Stimulated activated CD4-positive, alpha-beta T cell treated with anti-CD3 and anti-CD28 coated beads, Interleukin-12 subunit alpha, Interleukin-12 subunit beta, amount 100 ng/mL, for 4 hours (primary cell): ENCODE measurements at regions not wholly inside any gene's neighbourhood (a gene's known extent, or its start where the extent isn't known, plus 50 kb on each side); places are given as distances from the start of the nearest gene placed in this dataset.

Source experiments
- DNase-seq: peaks from one replicate; pipeline ENCODE4 v3.0.0-alpha.2; 2020

GRCh38 chr6:129967427-129967826 is 51.0 kb upstream of the L3MBTL3 start:
- no peak for DNase-seq

DNA sequence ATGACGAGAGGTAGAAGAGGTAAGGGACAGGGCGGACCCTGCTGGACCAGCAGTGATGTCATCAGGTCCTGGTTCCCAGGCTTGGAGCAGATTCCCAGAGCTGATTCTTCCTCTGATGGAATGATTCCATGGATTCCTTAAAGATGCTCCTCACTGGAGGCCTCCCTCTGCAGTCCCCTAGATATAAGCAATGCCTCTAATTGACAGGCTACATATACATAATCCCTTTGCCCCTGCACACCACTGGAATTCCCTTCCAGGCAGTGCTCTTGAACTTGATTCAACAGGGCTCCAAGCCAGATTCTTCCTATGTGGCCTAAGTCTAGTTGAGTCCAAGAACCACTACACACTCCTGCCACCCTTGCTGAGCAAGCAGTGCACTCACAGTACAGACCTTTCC is 52.3 kb upstream of the L3MBTL3 start:
- no peak for DNase-seq

DNA sequence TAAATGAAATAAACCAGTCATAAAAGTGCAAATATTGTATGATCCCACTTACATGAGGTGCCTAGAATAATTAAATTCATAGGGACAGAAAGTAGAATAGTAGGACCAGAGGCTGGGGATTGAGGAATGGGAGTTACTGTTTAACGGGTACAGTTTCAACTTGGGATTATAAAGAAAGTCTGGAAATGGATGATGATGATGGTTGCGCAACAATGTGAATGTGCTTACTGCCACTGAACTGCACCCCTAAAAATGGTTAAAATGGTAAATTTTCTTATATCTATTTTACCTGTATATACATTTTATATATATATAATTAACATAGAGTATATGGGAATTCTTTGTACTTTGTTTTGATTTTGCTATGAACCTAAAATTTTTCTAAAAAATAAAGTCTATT is 53.3 kb upstream of the L3MBTL3 start:
- no peak for DNase-seq

GRCh38 chr6:129959358-129959930 is 58.9 kb upstream of the L3MBTL3 start:
- no peak for DNase-seq

DNA sequence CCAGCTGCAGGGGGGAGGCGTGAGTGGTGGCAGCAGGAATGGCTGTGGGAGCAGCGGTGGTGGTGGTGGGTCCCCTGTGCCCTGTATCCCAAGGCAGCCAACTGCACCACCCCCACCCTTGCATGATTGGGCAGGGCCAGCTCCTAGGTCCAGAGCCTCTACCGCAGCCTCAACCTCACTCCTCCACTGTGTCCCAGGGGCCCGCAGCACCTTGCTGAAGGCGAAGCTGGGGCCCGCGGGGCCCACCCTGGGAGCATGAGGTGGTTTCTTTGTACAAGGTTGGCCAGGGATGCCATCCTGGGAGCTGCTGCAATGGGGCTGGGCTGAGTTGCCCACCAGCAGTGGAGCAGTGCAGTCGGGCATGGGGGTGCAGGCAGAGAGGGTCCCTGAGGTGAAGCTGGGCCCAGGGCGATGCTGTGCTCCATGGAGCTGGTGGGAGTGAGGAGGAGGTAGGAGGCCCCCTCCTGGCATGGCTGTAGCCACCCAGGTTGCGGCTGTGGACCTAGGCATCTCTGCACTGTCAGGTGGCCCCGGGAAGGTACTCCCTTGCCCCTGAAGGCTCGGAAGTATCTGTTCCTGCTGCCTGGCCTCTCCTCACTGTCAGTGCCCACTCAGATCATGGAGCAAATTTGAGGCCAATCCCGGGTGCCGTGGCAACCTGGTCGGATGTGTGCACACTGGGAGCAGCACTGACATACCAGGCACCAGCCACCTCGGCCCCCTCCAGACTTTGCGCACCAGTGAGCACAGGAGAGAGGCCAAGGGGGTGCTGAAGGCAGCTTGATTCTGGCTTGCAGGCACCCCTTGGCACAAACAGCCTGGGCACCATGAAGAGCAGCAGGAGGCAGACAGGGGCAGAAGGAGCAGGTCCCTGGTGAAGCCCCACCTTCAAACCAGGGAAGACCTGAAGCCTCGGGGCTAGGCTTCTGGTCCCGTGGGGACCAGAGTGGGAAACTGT is 60.2 kb upstream of the L3MBTL3 start:
- no peak for DNase-seq

DNA sequence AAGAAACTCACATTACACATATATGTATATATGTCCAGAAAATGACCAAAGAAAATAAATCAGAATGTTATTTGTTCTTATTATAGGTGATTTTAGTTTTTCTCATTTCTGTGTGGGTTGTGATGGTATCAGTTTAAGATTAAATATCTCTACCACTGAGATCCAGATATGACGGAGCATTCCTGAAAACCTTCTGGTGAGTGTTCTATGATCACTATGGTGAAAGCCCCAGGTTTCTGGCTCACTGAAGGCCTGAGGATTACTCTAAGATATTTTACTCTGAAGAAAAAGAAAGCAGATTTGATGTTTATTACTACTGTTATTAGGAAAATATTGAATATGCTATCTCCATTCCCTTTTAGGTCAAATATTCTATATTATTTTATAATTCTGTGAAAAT is 62.8 kb upstream of the L3MBTL3 start:
- DNase-seq, result no peak

DNA sequence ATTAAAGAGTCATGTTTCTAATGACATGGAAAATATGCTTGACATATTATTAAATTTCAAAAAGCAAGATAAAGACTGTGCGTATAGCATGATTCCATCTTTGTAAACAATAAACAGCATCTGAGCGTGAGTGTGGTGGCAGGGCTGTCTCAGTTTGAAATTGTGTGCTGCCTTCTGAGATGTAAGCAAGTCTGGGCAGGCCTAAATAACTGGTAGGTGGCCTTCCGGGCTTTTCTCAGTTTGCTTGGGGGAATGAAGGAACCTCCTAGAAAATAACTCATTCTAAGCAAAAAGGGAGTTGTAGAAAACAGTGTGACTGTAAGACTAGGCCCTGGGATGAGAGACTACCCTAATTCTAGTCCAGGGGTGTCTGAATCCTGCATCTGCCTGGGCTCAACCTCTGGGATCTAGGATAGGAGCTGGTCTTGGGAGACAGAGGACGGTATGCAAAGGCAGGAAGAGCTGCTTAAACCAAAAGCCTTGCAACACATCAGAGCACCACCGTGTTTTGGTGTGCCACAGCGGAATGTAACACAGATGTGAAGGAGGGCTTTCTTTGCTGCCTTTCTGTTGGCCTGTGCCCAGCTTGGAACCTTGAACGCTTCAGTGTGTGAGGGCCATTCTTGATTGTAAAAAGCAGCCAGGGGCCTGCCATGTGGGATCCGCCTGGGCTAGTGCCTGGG is 63.5 kb upstream of the L3MBTL3 start:
- no peak for DNase-seq

DNA sequence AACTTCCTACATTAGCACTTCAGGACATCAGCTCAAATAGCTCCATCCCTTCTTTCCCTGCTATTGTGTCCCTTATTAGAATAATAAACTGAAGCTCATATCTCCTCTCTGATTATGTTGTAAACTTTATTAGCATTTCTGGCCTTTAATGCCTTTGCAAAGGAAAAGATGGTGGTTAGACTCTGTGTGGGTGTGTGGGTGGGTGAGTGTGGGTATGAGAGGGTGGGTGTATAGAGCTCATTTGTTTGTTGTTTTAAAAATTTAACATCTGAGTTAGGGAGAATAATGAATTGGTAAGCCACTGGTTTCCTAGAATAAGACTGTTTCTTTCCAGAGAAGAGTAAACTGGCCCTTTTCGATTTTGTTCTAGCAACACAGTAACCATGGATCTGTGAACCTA is 70.6 kb upstream of the L3MBTL3 start:
- no peak for DNase-seq

DNA sequence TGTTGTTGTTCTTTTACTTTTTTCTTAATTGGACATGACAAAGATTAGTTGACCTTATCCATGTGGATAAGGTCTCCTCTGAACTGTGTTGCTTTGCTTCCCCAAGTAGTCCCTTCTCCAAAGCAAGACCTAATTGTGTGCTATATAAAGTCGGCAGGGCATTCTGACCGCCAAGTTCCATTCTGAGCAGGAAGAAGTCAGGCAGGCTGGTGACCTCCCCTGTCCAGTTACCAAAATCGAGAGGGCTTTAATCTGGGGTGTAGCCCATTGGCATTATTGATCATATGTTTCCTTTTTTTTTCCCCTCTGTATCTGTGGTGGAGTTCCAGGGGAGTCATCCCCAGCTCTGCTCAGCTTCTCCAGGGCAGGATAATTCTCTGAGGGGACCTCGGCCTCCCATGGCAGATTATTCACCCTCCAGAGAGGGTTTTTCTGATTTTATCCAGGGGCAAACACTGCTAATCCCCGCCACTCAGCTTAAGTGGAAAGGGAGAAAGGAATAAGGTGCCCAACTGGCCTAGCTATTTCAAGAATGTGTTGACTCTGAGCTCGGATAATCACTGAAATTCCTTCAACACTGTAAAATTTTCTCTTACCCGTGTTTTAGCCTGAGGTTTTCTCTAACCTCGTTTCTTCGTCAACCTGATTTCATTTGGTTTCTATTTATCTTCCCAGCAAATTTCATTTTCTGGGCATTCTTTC is 71.8 kb upstream of the L3MBTL3 start:
- no peak for DNase-seq

DNA sequence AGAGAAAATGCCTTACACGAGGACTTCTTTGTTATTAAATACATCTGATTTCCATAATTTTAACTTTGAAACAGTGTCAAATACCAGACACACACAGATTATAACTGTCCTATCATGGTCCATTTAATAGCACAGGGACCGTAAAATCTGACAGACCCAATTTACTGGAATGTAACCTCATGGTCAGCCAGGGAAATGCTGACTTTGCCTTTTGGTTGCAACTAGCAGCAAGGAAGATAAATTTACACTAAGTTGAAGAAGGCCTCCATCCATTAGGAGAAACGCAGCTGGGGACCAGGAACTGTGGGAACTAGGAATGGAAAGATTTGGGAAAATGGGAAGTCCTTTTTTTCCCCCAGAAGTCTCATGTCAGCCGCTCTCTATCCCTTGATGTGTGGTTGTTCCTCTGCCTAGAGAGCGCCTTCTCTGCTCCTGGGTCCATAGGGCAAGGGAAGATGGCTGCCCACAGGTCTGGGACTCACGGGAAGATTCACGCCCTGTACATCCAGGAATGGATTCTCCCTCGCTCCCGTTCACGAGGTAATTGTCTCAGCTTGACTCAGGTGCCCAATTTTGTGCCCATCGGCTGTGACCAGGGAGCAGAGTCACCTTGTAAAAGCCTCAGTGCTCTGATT is 74.6 kb upstream of the L3MBTL3 start:
- DNase-seq, result no peak

DNA sequence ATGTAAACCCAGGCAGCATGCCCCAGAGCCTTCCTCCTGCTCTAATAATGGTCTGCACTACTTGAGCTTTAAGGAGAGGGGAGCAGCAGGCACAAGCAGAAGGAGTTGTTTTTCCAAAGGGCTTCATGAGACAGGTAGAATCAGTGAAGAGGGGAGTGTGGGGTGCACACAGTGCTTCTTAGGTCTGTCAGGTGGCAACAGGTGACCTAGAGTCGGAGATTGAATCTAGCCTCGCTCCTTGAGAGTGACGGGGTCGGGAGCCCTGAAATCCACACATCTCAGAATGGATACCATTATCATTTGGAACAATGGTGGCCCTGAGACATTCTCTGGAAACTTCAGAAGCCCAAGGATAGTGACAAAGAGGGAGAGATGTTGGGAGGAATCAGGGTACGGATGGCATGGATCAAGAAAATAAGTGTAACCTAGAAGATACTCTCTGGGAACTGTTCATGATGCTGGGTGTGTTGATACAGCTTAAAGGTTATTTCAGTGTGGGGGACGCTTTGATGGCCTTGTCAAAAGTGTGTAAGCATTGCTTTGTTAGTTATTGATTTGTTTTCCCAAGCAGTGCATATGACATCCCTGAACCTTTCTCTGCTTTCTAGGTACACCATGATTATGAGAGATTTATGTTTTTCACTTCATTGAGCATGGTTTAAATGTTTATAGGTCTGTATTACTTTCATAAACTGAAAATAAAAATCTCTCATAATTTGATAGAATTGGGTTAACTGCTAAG is 77.8 kb upstream of the L3MBTL3 start:
- no peak for DNase-seq

- DNase-seq, result no peak
Observed at GRCh38 chr6:129938249-129939020, 77.3 kb upstream of the TMEM244 start.

DNA sequence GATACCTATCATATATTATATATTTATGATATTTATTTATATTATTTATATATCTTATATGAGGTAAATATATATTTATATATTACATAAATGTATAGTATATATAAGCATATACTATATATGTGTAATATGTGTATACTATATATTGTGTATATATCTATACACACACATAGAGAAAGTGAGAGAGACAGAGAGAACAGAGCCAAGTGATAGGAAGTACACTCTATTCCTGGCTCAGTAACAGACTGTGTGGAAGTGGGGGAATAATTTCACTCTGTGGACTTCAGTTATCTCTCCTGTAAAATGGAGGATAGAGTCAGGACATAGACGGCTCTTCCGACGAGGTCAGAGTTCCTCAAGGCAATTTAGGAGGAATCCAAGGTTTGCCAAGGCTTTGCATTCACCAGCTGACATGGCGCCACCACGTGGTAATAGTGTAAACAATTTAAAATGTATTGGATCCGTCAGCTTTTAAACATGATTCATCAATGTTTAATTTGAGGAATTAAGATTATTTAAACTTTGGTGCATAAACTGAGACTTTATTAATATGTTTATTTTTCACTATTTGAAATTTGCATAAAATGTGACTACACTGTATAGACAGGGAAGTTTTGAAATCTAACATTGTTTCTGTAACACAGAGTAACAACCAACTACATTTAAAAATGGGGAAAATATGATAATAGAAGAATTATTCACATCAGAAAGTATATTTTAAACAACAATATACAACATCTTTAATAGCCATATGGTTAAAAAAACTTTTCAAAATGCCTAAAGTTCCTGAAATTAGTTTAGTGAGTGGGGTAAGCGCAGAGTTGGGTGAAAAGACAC is 75.4 kb upstream of the TMEM244 start:
- DNase-seq, result peak; percentile 31

GRCh38 chr6:129932321-129932720 is 71.2 kb upstream of the TMEM244 start:
- DNase-seq, result no peak

DNA sequence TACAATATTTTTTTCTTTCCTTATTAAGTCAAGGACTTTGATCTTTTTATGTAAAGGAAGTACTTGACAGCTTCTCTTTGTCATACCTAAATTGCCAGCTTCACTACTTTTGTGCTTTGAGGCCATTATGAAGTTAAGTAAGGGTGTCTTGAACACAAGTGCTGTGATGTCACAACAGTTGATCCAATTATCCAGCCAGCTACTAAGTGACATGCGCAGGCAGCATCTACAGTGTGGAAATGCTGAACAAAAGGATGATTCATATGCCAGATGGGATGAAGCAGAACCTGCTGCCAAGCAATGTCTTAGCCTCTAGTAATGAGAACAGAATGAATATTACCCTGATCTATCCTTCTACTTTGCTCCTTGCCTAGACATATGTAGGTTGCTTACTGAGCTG is 68.3 kb upstream of the TMEM244 start:
- no peak for DNase-seq

GRCh38 chr6:129923530-129924250 is 62.6 kb upstream of the TMEM244 start:
- DNase-seq, result no peak

GRCh38 chr6:129921169-129921817 is 60.2 kb upstream of the TMEM244 start:
- DNase-seq, result no peak

DNA sequence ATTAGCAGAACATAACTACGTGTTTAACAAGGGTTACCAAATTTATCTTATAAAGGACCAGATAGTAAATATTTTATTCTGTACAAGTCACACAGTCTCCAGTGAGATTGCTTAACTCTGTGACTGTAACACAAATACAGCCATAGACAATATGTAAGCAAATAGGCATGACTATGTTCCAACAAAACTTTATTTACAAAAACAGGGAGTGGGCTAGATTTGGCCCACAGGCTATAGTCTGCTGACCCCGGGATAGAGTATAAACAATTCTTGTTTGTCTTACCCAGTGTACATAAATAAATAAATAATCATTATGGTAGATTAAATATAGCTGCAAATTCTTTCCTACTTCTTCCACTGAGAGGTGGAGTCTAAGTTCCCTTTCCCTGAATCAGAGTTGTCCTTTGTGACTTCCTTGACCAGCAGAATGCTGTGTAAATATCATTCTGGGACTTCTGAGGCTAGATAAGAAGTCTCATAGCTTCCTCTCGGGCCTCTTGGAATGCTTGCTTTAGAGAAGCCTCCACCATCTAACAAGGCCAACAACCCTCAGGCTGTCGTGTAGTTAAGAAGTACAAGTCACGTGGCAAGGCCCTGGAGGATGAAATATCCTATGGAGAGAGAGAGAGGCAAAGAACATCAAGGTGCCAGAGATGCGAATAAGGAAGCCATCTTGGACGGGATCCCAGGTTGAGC is 59.1 kb upstream of the TMEM244 start:
- DNase-seq, result no peak
